HG03066 (cell line): ENCODE measurements at regions not wholly inside any gene's neighbourhood (a gene's known extent, or its start where the extent isn't known, plus 50 kb on each side); places are given as distances from the start of the nearest gene placed in this dataset.
"Not testable (repeated sequence)": the region's sequence is repeated elsewhere in the genome, so short reads cannot be mapped to it uniquely, and the experiment has no call there.

Experiments
- ATAC-seq: cut with Tn5 transposase; IDR thresholded peaks from one replicate; pipeline ENCODE4 v1.9.1; 2021; ENCODE audit warnings: low read depth; ENCODE audit not compliant: unreplicated experiment

- ATAC-seq = not testable (repeated sequence)
These were observed 478.8 kb downstream of the TMEM121 start for GRCh38 chr14:106004937-106005795.

- ATAC-seq = not testable (repeated sequence)
These were observed 479.7 kb downstream of the TMEM121 start for GRCh38 chr14:106006043-106006442.

- not testable (repeated sequence) for ATAC-seq
These were observed 480.3 kb downstream of the TMEM121 start for GRCh38 chr14:106006716-106007115.

GRCh38 chr14:106010783-106011182 lies 484.4 kb downstream of the TMEM121 start:
- ATAC-seq = no peak

- not testable (repeated sequence) for ATAC-seq
These were observed 485.4 kb downstream of the TMEM121 start for GRCh38 chr14:106011631-106012360.

- ATAC-seq = not testable (repeated sequence)
These were observed 486.0 kb downstream of the TMEM121 start for GRCh38 chr14:106012361-106012725.

GRCh38 chr14:106013879-106014376 lies 487.5 kb downstream of the TMEM121 start:
- no peak for ATAC-seq

- not testable (repeated sequence) for ATAC-seq
These were observed 491.6 kb downstream of the TMEM121 start for GRCh38 chr14:106017952-106018351.

GRCh38 chr14:106021832-106022231 lies 495.4 kb downstream of the TMEM121 start:
- ATAC-seq = no peak

GRCh38 chr14:106022648-106023047 lies 496.3 kb downstream of the TMEM121 start:
- ATAC-seq = not testable (repeated sequence)

- ATAC-seq = no peak
These were observed 497.0 kb downstream of the TMEM121 start for GRCh38 chr14:106023411-106023810.

- no peak for ATAC-seq
These were observed 498.7 kb downstream of the TMEM121 start for GRCh38 chr14:106024983-106025604.

GRCh38 chr14:106026026-106026425 lies 499.6 kb downstream of the TMEM121 start:
- no peak for ATAC-seq

- not testable (repeated sequence) for ATAC-seq
These were observed 501.4 kb downstream of the TMEM121 start for GRCh38 chr14:106027759-106028158.

- ATAC-seq = no peak
These were observed 503.6 kb downstream of the TMEM121 start for GRCh38 chr14:106029959-106030358.

GRCh38 chr14:106037380-106037779 lies 511.0 kb downstream of the TMEM121 start:
- no peak for ATAC-seq

- ATAC-seq = no peak
These were observed 511.9 kb downstream of the TMEM121 start for GRCh38 chr14:106038263-106038662.

GRCh38 chr14:106039400-106039799 lies 513.0 kb downstream of the TMEM121 start:
- ATAC-seq = no peak

- ATAC-seq = no peak
These were observed 518.1 kb downstream of the TMEM121 start for GRCh38 chr14:106044515-106044914.

- no peak for ATAC-seq
These were observed 518.7 kb downstream of the TMEM121 start for GRCh38 chr14:106044949-106045596.
